Ascending aorta (tissue), 2 donors: ENCODE measurements at regions not wholly inside any gene's neighbourhood (a gene's known extent, or its start where the extent isn't known, plus 50 kb on each side); places are given as distances from the start of the nearest gene placed in this dataset.
A peak's percentile ranks its signal among the peaks of the same experiment; 100 is the strongest.

ENCODE experiments used
- DNase-seq, 2 donors: peaks; one replicate each; pipeline ENCODE4 v3.0.0-alpha.2; 2019; ENCODE audit warnings: low spot score in 2 of 2
- H3K27ac ChIP-seq, 2 donors: fragments of 200-600 bp; sonication (generic); one replicate each; pipeline ENCODE4 v1.5.1; 2016 to 2017; ENCODE audit warnings: mild to moderate bottlenecking in 1 of 2
- H3K27me3 ChIP-seq: fragments of 200-600 bp; sonication (generic); one replicate; pipeline ENCODE4 v1.5.1; 2017
- H3K36me3 ChIP-seq, 2 donors: fragments of 200-600 bp; sonication (generic); one replicate each; pipeline ENCODE4 v1.5.1; 2016
- H3K4me1 ChIP-seq, 2 donors: fragments of 200-600 bp; sonication (generic); one replicate each; pipeline ENCODE4 v1.5.1; 2016 to 2017; ENCODE audit warnings: mild to moderate bottlenecking in 1 of 2
- H3K4me3 ChIP-seq, 2 donors: fragments of 200-600 bp; sonication (generic); one replicate each; pipeline ENCODE4 v1.5.1; 2016 to 2017; ENCODE audit warnings: mild to moderate bottlenecking in 1 of 2
- H3K9me3 ChIP-seq, 2 donors: fragments of 200-600 bp; sonication (generic); one replicate each; pipeline ENCODE4 v1.5.1; 2016
- CTCF ChIP-seq, 3 experiments: fragments of 200-600 bp in 2 of 3; fragments of 450-650 bp in 1 of 3; sonication (generic) in 2 of 3; IDR thresholded peaks; one replicate each; pipeline ENCODE4 v1.5.1; 2016 to 2019; ENCODE audit warnings: antibody characterized with exemption in 3 of 3, mild to moderate bottlenecking in 1 of 3, moderate library complexity in 1 of 3
- intact Hi-C: fragments of 100-400 bp; cut with DNase I; formaldehyde crosslinking; loops from one replicate; pipeline ENCODE4 v1.15.1; 2023

GRCh38 chr4:102431608-102431961, 69.6 kb upstream of the NFKB1 start:
- no peaks in the 10 kb centered on the region for H3K4me1 ChIP-seq
- H3K36me3 ChIP-seq, result no peaks in the 10 kb centered on the region
- H3K27me3 ChIP-seq, result no peaks in the 10 kb centered on the region
- peak overlapping the region; percentile 66 to 87 for H3K4me3 ChIP-seq
- intact Hi-C loops, result loop anchor here (2.0 to 5.0 kb wide), 5 partner anchors 69 to 586 kb away; partner anchors contain the start of genes NFKB1, SLC39A8 and SLC9B1
- TF ChIP-seq CTCF (IDR thresholded peaks at IDR 0.05), result no peak
- no peaks in the 10 kb centered on the region for H3K9me3 ChIP-seq
- DNase-seq, result no peak
- peak overlapping the region in 1 of 2 donors; percentile 70 for H3K27ac ChIP-seq

GRCh38 chr4:102437111-102437510, 64.0 kb upstream of the NFKB1 start:
- intact Hi-C loops, result no loop called here

GRCh38 chr4:102438396-102439235, 62.5 kb upstream of the NFKB1 start:
- intact Hi-C loops, result no loop called here
- H3K36me3 ChIP-seq, result no peaks in the 10 kb centered on the region
- H3K27me3 ChIP-seq, result no peaks in the 10 kb centered on the region
- TF ChIP-seq CTCF (IDR thresholded peaks at IDR 0.05), result no peak
- no peak for DNase-seq
- no peaks in the 10 kb centered on the region for H3K9me3 ChIP-seq
- H3K4me1 ChIP-seq, result no peaks in the 10 kb centered on the region
- H3K27ac ChIP-seq, result no peak overlapping the region
- H3K4me3 ChIP-seq, result no peak overlapping the region

More at GRCh38 chr4:102437111-102437510, 64.0 kb upstream of the NFKB1 start:
- Histone ChIP-seq H3K4me3 (no peak overlapping the region), H3K9me3 (no peaks in the 10 kb centered on the region), H3K27me3 (no peaks in the 10 kb centered on the region), H3K27ac (no peak overlapping the region), H3K4me1 (no peaks in the 10 kb centered on the region), H3K36me3 (no peaks in the 10 kb centered on the region)
- no peak for DNase-seq
- TF ChIP-seq CTCF (IDR thresholded peaks at IDR 0.05), result no peak

GRCh38 chr4:102439236-102439614, 61.9 kb upstream of the NFKB1 start:
- H3K36me3 ChIP-seq, result no peaks in the 10 kb centered on the region
- no peak for TF ChIP-seq CTCF (IDR thresholded peaks at IDR 0.05)
- intact Hi-C loops, result no loop called here
- H3K27ac ChIP-seq, result no peak overlapping the region
- H3K9me3 ChIP-seq, result no peaks in the 10 kb centered on the region
- no peaks in the 10 kb centered on the region for H3K27me3 ChIP-seq
- H3K4me1 ChIP-seq, result no peaks in the 10 kb centered on the region
- no peak overlapping the region for H3K4me3 ChIP-seq
- DNase-seq, result no peak

GRCh38 chr4:102439812-102440211, 61.3 kb upstream of the NFKB1 start:
- H3K4me1 ChIP-seq, result no peaks in the 10 kb centered on the region
- no peaks in the 10 kb centered on the region for H3K36me3 ChIP-seq
- DNase-seq, result no peak
- H3K4me3 ChIP-seq, result no peak overlapping the region
- intact Hi-C loops, result no loop called here
- H3K9me3 ChIP-seq, result no peaks in the 10 kb centered on the region
- no peaks in the 10 kb centered on the region for H3K27me3 ChIP-seq
- TF ChIP-seq CTCF (IDR thresholded peaks at IDR 0.05), result no peak
- H3K27ac ChIP-seq, result no peak overlapping the region
